ENCODE measurements at regions not wholly inside any gene's neighbourhood (a gene's known extent, or its start where the extent isn't known, plus 50 kb on each side); places are given as distances from the start of the nearest gene placed in this dataset.

DNA sequence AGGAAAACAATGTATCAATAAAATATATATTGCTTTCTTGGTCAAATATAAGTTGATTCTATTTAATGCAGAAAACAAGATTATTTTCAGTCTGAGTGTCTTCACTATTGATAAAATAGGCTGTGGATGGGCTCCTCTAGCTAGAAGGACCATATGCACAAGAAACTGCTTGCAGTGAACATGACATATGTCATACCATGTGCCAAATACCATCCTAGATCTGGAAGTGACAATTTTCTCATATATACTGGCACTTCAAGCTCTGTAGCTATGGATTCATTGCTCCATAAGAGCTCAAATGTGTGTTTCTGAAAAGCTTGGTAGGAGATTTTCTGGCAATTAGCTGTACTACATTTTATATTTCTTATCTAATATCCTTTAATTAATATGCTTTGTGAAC is 95.6 kb upstream of the CDH6 start:
- DNase-seq (ENCODE audit: low read depth) = no peak

GRCh38 chr5:31096238-31096865 is 97.1 kb upstream of the CDH6 start:
- DNase-seq (ENCODE audit: low read depth) = no peak

GRCh38 chr5:31095796-31096195 is 97.7 kb upstream of the CDH6 start:
- no peak for DNase-seq (ENCODE audit: low read depth)

DNA sequence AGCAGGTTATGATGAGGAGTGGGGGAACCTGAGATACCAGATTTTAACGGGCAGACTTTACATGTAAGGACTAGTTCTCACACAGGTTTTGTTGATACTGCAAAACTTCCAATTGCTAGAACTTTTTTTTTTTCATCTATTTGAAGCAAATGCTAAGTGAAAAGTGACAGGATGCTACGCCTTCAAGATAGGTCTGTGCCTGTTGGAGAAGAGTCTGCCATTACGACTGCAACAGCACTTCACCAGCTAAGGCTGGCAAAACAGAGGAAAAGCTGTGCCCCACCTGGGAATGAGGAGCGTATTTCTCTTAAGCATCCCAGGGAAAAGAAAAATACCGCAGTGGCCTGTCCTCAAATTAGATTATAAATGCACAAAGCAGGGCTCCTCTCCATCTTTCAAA is 102.0 kb upstream of the CDH6 start:
- no peak for DNase-seq (ENCODE audit: low read depth)

DNA sequence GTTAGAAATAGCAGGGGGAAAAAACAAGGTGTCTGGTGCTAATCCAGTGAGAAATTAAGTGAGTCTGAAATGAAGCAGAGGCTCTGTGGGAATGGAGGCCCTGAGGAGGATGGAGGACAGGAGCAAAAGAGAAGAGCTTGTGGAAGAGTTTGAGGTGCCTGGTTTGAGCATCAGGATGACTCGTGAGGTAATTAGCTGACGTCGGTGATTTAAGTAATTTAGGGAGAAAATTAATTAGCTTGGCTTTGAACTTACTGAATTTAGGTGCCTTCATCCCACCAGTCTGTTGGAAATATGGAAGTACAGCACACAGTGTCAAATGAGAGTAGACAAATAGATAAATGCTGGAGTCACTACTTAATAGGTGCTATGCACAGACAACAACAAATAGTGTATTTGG is 103.0 kb upstream of the CDH6 start:
- DNase-seq (ENCODE audit: low read depth) = no peak

DNA sequence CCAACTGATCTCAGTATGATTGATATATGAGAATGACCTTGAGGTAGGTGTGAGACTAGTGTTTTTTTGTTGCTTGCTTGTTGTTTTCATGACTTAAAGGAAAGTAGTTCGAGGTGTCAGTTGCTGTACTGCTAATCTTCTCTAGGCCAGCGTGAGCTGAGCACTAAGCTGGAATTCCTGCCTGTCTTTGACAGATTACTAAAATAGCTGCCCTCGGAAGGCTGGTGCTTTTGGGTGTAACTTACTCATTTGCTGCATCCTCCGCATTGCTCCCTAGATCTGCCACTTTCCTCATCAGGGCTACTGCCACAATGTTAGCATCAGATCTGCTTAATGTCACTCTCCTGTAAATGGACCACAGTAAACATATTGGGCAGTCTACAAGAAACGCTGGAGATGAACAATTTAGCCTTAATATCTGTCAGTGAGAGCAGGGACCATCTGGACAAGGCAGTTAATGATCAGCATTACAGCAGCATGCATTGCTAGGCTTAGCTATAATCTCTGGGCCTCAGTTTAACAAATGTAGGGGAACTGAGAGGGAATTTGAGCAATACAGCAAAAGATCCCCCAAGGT is 106.6 kb upstream of the CDH6 start:
- no peak for DNase-seq (ENCODE audit: low read depth)

DNA sequence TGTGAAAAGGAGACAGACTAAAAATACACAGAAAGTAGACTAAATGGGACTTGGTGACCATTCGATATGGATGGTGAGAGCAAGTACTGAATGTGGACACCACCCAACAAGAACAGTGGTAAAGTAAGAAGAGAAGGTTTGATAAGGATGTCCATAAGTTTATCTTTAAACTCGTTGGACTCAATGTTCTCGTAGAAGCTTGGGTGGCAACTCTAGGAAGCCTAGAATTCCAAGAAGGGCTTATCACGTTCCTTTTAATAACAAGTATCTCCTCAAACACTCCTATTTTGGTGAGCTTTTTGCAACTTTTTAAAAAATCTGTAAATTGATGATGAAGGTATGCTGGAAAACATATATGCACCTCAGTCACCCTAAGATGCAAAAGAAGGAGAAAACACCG is 108.6 kb upstream of the CDH6 start:
- no peak for DNase-seq (ENCODE audit: low read depth)

DNA sequence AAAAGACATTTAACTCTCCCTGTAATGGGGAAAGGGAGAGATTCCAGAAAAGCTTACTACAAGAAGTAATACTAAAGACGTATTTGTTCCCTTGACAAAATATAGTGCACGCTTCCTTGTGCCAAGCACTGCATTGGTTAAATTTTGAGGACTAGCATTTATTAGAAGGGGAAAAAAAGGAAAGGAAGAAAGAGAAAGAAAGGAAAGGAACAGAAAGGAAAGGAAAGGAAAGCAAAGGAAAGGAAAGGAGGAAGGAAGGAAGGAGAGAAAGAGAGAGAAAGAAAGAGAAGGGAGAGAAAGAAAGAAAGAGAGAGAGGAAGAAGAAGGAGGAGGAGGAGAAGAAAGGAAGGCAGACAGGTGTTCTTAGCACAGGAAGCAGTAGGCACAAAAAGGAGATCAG is 110.1 kb upstream of the CDH6 start:
- no peak for DNase-seq (ENCODE audit: low read depth)

GRCh38 chr5:31079668-31080067 is 113.8 kb upstream of the CDH6 start:
- DNase-seq (ENCODE audit: low read depth) = no peak

DNA sequence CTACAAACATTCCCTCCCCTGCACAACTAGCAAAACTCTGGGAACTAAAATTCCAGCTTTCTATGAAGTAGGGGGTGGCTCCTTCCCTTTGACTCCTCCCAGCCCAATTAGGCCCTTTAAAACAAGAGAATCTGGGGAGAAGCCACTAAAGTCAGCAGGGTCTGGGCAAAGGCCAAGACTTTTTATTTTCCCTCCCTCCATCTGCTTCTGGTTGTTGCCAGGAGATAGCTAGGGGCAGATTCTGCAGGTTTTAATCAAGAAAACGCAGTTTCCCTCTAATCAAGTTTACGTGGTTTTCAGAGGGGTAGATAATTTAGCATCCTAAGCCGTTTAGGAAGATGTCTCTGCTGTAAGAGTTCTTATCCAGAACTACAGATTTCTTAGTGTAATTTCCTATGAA is 114.5 kb upstream of the CDH6 start:
- no peak for DNase-seq (ENCODE audit: low read depth)

GRCh38 chr5:31075981-31076380 is 117.5 kb upstream of the CDH6 start:
- DNase-seq (ENCODE audit: low read depth) = no peak

DNA sequence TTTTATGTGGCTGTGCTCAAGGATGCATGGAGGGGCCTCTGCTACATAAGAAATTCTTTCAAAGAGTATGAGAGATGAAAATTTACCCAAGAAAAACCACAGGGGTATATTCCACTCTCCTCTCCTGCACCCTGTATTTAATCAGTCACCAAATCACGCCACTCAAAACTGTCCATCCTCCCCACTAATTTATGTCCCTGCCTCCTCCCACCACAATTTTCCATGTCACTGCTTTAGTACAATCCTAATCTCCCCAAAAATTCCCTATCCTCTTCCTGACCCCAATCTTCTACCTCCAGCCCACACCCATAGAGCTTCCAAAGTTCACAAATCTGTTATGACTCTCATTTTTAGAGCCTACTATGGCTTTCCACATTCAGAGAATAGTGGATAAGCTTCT is 125.2 kb upstream of the CDH6 start:
- DNase-seq (ENCODE audit: low read depth) = no peak

DNA sequence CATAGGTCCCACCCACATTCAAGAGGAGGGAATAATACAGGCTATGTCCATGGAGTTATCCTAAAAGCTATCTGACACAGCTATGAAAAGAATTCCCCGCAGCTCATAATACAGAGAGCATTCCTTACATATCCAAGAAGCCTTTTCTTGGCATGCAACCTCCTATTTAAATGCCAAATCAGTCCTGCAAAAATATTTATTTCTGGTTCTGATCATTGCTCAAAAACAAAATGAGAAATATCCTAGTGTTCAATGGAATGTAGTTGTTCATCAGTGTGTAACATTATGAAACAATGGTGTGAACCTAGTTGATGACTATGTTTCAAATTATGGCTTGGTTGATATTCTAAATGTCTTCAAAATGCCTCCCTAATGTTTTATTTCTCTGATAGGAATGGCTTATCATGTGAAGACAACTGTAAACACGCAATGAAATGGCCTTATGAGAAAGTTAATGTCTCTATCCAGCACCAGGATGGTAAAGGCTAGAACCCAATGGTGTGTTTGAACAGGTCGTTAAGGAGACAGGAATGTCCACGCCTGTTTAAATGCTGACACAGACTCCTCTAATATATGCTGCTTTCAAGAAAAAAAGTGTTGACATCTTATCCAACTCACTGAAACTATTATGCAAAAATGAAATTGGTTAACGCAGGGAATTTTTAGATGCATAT is 126.7 kb upstream of the CDH6 start:
- peak; percentile 8 for DNase-seq (ENCODE audit: low read depth)

DNA sequence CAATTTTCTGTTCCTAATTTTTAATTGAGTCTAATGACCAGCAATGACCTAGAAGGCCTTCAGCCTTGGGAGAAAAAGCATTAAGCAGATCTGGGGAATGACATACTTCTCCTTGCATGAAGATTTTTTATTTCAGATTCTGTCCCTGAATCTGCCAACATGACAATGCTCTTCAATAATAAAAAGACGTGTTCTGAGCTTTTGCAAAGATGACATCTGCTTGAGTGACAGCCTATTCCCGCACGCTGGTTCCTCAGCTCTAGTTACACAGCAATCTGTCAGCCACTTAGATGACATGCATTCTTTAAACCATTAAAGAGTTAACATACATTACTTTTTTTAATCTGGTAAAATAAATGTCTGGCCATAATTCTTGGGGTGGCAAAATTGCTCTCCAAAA is 129.3 kb upstream of the CDH6 start:
- DNase-seq (ENCODE audit: low read depth) = no peak

GRCh38 chr5:31062902-31063580 is 130.4 kb upstream of the CDH6 start:
- DNase-seq (ENCODE audit: low read depth) = no peak

GRCh38 chr5:31059889-31060288 is 133.6 kb upstream of the CDH6 start:
- DNase-seq (ENCODE audit: low read depth) = no peak

DNA sequence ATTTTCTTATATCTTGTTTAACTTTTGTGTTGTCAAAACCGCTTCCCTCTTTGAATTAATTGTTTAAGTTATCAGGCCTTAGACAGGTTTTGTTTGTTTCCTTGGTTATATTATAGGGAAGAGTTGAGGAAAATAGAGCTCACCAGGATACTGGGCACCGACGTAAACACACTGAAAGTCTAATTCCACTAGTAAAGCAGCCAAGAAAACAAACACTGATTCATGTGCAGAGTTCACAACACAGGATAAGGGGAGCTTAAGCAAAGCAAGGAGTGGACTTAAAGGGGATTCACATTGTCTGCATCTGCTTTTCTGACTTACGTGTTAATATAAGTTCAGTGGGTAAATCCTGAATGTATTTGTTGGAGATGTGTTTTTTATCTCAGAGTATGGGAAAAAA is 139.0 kb upstream of the CDH6 start:
- no peak for DNase-seq (ENCODE audit: low read depth)

DNA sequence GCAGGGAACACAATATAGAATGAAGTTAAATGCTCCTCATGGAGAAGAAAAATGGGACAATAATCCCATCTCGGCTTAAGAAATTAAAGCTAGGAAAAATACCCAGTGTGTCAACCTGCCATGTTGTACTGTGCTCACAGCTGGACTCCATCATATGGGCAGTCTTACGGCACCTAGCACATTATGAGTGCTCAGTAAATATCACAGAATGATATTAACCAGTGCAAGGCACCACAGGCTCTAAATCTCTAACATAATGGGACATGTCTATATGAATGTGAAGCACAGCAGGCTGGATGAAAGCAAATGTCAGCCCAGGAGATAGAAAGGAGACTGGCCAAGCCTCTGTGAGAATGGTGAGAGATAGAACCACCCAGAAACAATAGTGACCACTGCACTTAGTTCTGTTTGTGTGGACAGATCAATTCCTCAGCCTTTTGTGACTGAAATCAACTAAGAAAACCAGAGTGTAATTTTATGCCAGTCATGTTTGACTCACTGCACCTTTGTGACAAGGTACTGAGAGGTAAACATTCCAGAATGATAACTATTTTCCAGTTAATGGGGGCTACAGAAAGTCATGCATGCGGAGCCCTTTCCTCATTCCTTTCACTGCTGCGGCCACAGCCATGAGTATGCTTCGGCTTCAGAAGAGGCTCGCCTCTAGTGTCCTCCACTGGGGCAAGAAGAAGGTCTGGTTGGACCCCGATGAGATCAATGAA is 140.4 kb upstream of the CDH6 start:
- no peak for DNase-seq (ENCODE audit: low read depth)

DNA sequence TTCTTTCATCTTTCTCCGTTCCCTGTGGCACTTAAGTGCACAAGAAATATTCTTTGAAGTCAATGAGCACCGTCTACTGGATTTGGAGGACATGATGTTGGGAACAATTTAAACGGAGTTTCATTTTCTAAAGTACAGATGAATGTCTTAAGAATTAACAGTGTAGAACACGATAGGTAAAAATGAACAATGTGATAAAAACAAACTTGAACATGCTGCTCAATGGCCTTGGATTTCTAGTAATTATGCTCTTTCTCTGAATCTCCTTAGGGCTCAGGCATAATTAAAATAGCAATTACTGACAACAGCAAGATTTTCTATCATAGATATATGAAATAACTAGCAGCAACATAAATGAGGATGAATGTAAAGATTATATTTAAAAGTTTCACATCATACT is 142.2 kb upstream of the CDH6 start:
- DNase-seq (ENCODE audit: low read depth) = no peak

GRCh38 chr5:31049936-31050704 is 143.4 kb upstream of the CDH6 start:
- no peak for DNase-seq (ENCODE audit: low read depth)

DNA sequence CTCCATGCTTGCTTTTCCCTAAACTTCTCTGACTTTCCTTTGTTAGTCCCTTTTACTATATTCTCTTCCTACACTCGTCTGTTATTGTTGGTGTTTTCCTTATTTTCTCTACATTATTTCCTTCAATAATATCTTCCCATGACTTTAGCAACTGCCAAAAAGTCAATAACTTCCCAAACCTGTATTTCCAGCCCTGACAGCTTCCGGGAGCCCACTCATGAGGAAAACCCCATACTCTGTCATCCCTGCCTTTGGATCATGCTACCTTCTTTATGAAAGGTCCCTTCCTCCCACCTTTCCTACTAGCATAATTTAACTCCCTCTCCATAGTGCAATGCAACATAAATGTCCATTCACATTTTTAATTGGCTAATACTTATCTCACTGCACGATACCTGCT is 144.0 kb upstream of the CDH6 start:
- DNase-seq (ENCODE audit: low read depth) = no peak
